Posterior vena cava (tissue), 2 donors: ENCODE measurements at regions not wholly inside any gene's neighbourhood (a gene's known extent, or its start where the extent isn't known, plus 50 kb on each side); places are given as distances from the start of the nearest gene placed in this dataset.
"Not testable (repeated sequence)": the region's sequence is repeated elsewhere in the genome, so short reads cannot be mapped to it uniquely, and the experiment has no call there.

ENCODE experiments used
- DNase-seq: peaks from one replicate; pipeline ENCODE4 v3.0.0-alpha.2; 2020; ENCODE audit warnings: low spot score
- intact Hi-C, 2 donors: fragments of 100-400 bp; cut with DNase I; formaldehyde crosslinking; loops; one replicate each; pipeline versions ENCODE4 v1.14.1 to v1.14.2; 2022 to 2023
- donor health status: DM: yes; HTN: yes; CAD: no.
- donor health status: DM: yes; HTN: yes; CAD: no.

GRCh38 chr3:150357923-150358607 is 50.0 kb upstream of the TSC22D2 start:
- DNase-seq, result no peak
- intact Hi-C loops, result no loop called here

- intact Hi-C loops, result no loop called here
- no peak for DNase-seq
Observed at GRCh38 chr3:150357140-150357539, 51.0 kb upstream of the TSC22D2 start.

GRCh38 chr3:150355574-150355973 is 52.5 kb upstream of the TSC22D2 start:
- intact Hi-C loops, result no loop called here
- DNase-seq, result no peak

GRCh38 chr3:150352931-150353330 is 55.2 kb upstream of the TSC22D2 start:
- DNase-seq, result no peak
- intact Hi-C loops, result no loop called here

GRCh38 chr3:150351398-150351797 is 56.7 kb upstream of the TSC22D2 start:
- DNase-seq, result no peak
- intact Hi-C loops, result no loop called here

- DNase-seq, result no peak
- intact Hi-C loops, result no loop called here
Observed at GRCh38 chr3:150349314-150350097, 58.6 kb upstream of the TSC22D2 start.

DNA sequence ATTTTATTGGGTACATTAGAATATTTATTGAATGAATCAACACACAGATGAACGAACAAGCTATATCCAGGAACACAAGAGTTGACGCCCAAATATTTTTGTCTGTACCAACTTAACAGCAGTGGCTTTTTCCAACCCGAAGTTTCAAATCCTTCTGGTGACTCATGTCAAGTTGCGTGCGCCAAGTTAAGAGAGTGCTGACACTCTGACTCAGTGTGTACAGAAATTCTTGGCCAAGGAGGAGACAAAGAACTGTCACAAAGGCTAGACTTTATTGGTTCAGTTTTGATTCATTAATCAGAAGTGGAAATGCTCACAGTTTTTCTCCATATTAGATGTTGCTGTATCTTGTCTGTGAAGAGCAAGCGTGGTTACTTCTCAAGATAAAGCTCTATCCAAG is 59.6 kb upstream of the TSC22D2 start:
- intact Hi-C loops, result no loop called here
- no peak for DNase-seq

- intact Hi-C loops, result no loop called here
- no peak for DNase-seq
Observed at GRCh38 chr3:150346981-150347863, 60.9 kb upstream of the TSC22D2 start.

DNA sequence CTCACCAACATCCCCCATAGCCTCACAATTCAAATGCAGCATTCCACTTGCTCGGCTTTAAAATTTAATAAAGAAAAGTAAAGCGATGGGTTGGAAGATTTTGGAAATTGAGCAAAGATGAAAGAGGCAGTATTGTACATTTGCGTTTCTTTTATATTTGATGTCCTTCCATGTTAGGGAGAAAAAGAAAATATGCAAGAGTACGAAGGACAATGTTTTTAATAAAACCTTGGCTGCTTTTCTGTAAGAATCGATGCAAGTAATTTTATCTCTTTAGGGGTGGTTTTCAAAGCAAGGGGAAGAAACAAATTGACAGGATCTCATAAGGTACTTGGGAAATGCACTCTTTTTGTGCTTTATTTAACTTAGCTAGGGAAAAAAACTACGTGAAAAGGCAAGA is 61.8 kb upstream of the TSC22D2 start:
- intact Hi-C loops, result no loop called here
- no peak for DNase-seq

GRCh38 chr3:150345021-150345538 is 63.0 kb upstream of the TSC22D2 start:
- intact Hi-C loops, result no loop called here

DNA sequence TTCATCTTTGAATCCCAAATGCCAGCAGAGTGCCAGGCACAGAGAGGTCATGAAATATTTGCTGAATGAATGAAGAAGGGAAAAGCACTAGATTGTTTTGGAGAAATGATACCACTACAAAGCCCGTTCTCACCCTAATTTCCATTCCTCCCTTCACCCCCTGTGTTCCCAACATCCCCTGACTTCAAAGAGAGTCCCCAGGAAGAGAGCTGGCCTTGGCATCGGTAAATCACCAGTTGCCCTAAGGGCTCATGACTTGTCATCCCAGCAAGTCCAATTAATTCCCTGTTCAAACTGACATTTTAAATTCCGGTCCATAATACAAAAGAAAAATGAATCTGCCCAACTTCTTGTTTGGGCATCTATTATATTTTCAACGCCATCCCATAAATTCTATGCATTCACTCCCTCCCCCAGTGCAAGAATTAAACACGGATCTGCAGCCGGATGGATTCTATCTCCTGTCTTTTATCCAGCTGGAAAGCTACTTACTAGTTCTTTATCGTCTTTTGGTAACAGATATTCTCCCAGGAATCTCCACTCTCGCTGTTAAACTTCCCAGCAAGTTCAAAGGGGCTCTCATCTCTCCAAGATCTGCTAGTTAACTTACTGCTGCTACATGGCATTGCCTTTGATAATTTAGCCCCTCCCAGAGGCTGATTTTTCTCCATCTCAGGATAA is 63.9 kb upstream of the TSC22D2 start:
- no peak for DNase-seq
- intact Hi-C loops, result no loop called here

More at GRCh38 chr3:150345021-150345538, 63.0 kb upstream of the TSC22D2 start:
- no peak for DNase-seq

DNA sequence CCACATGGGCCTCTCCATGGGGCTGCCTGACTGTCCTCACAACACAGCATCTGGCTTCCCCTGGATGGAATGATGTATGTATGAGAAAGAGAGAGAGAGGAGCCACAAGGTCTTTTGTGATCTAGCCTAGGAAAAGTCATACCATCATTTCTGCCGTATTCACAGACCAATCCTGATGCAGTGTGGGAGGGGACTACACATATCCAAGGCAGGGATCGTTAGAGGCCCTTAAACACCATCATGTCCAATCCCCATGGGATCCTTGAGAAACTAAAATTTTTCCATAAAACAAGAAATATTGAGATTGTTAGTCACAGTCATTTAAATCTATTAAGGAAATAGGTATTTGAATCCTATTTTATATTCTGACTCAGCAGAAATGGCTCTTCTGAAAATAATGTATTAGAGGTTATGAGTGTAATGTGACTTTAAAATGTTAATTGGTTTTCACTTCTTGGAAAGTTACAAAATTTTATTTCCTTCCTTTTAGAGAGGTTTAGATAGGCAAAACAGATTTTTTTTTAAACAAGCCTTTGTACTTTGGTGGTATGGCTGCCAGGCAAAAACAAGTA is 65.1 kb upstream of the TSC22D2 start:
- intact Hi-C loops, result no loop called here
- DNase-seq, result no peak

GRCh38 chr3:150341891-150342290 is 66.2 kb upstream of the TSC22D2 start:
- intact Hi-C loops, result no loop called here
- no peak for DNase-seq

DNA sequence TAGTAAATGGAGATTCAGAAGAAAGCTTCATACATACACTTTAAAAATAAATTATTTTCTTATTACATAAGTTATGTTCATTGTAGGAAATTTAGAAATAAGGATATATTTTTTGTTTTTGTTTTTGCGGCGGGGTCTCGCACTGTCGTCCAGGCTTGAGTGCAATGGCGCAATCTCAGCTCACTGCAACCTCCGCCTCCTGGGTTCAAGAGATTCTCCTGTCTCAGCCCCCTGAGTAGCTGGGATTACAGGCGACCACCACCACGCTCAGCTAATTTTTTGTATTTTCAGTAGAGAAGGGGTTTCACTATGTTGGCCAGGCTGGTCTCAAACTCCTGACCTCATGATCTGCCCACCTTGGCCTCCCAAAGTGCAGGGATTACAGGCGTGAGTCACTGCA is 71.7 kb upstream of the TSC22D2 start:
- intact Hi-C loops, DNase-seq: not testable (repeated sequence)

- intact Hi-C loops, result no loop called here
- DNase-seq, result no peak
Observed at GRCh38 chr3:150335631-150336030, 72.5 kb upstream of the TSC22D2 start.

- intact Hi-C loops, result no loop called here
Observed at GRCh38 chr3:150334974-150335373, 73.1 kb upstream of the TSC22D2 start.

DNA sequence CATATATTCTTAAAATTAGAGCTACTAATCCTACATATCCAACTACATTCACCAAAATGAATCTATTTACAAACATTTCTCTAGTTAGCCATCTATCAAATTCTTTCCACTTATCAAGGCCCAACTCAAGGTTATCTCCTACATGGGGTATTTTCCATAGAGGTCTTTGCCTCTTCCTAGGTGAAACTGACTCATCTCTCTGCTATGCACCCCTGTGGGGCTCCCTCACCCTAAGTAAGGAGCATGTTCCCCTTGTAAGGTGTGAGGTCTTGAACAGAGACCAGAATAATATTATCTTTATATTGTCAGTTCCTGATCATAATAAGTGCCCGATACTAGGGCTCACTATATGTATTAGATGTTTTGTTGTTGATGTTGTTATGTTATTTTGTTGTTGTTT is 74.6 kb upstream of the TSC22D2 start:
- intact Hi-C loops, result no loop called here

More at GRCh38 chr3:150334974-150335373, 73.1 kb upstream of the TSC22D2 start:
- DNase-seq, result no peak

GRCh38 chr3:150331978-150332568 is 76.0 kb upstream of the TSC22D2 start:
- no peak for DNase-seq
- intact Hi-C loops, result no loop called here

More for the DNA sequence above, 74.6 kb upstream of the TSC22D2 start:
- no peak for DNase-seq
